ENCODE measurements at regions not wholly inside any gene's neighbourhood (a gene's known extent, or its start where the extent isn't known, plus 50 kb on each side); places are given as distances from the start of the nearest gene placed in this dataset.

- no peak for DNase-seq (ENCODE audit: extremely low read depth, low read depth)
Measured at GRCh38 chr20:62560162-62560561, 82.1 kb upstream of the SLCO4A1 start.

- DNase-seq (ENCODE audit: extremely low read depth, low read depth): no peak
Measured at GRCh38 chr20:62561182-62561581, 81.1 kb upstream of the SLCO4A1 start.

- DNase-seq (ENCODE audit: extremely low read depth, low read depth): no peak
Measured at GRCh38 chr20:62561948-62562347, 80.4 kb upstream of the SLCO4A1 start.

GRCh38 chr20:62562831-62563230 is 79.5 kb upstream of the SLCO4A1 start:
- DNase-seq (ENCODE audit: extremely low read depth, low read depth): no peak

- DNase-seq (ENCODE audit: extremely low read depth, low read depth): no peak
Measured at GRCh38 chr20:62563561-62563960, 78.7 kb upstream of the SLCO4A1 start.

- no peak for DNase-seq (ENCODE audit: extremely low read depth, low read depth)
Measured at GRCh38 chr20:62564456-62565245, 77.7 kb upstream of the SLCO4A1 start.

GRCh38 chr20:62566266-62566665 is 76.0 kb upstream of the SLCO4A1 start:
- DNase-seq (ENCODE audit: extremely low read depth, low read depth): no peak

- no peak for DNase-seq (ENCODE audit: extremely low read depth, low read depth)
Measured at GRCh38 chr20:62566771-62567170, 75.5 kb upstream of the SLCO4A1 start.

GRCh38 chr20:62567246-62568044 is 74.9 kb upstream of the SLCO4A1 start:
- no peak for DNase-seq (ENCODE audit: extremely low read depth, low read depth)

GRCh38 chr20:62568045-62568389 is 74.3 kb upstream of the SLCO4A1 start:
- no peak for DNase-seq (ENCODE audit: extremely low read depth, low read depth)

- DNase-seq (ENCODE audit: extremely low read depth, low read depth): no peak
Measured at GRCh38 chr20:62569615-62570014, 72.7 kb upstream of the SLCO4A1 start.

GRCh38 chr20:62570403-62570802 is 71.9 kb upstream of the SLCO4A1 start:
- DNase-seq (ENCODE audit: extremely low read depth, low read depth): no peak

GRCh38 chr20:62570897-62571668 is 71.2 kb upstream of the SLCO4A1 start:
- DNase-seq (ENCODE audit: extremely low read depth, low read depth): no peak

GRCh38 chr20:62571669-62572344 is 70.5 kb upstream of the SLCO4A1 start:
- DNase-seq (ENCODE audit: extremely low read depth, low read depth): no peak

GRCh38 chr20:62572980-62573379 is 69.3 kb upstream of the SLCO4A1 start:
- no peak for DNase-seq (ENCODE audit: extremely low read depth, low read depth)

GRCh38 chr20:62573817-62574216 is 68.5 kb upstream of the SLCO4A1 start:
- DNase-seq (ENCODE audit: extremely low read depth, low read depth): no peak

GRCh38 chr20:62574230-62574993 is 67.9 kb upstream of the SLCO4A1 start:
- no peak for DNase-seq (ENCODE audit: extremely low read depth, low read depth)

- no peak for DNase-seq (ENCODE audit: extremely low read depth, low read depth)
Measured at GRCh38 chr20:62575976-62576722, 66.2 kb upstream of the SLCO4A1 start.

GRCh38 chr20:62576815-62577489 is 65.4 kb upstream of the SLCO4A1 start:
- DNase-seq (ENCODE audit: extremely low read depth, low read depth): no peak

All from NCI-H460 (cell line).